Natural killer cell (primary cell): ENCODE measurements at regions not wholly inside any gene's neighbourhood (a gene's known extent, or its start where the extent isn't known, plus 50 kb on each side); places are given as distances from the start of the nearest gene placed in this dataset.

Experiments
- ATAC-seq, 3 donors: fragments of 150-1000 bp in 2 of 3; fragments of 200-7000 bp in 1 of 3; cut with Tn5 transposase; 1 replicate in 1 of 3; 2 replicates in 2 of 3; pipeline ENCODE4 v1.10.0; 2021; ENCODE audit warnings: mild to moderate bottlenecking in 2 of 3, moderate library complexity in 2 of 3
- DNase-seq, 2 donors: peaks; one replicate each; pipeline versions ENCODE4 v3.0.0 to v3.0.0-alpha.2; 2013 to 2021; ENCODE audit warnings: mixed read lengths in 1 of 2
- H3K27ac ChIP-seq: one replicate; pipeline ENCODE4 v1.5.1; 2013; ENCODE audit warnings: mild to moderate bottlenecking, low read length
- H3K27me3 ChIP-seq: one replicate; pipeline ENCODE4 v1.6.1; 2013; ENCODE audit warnings: low read length; ENCODE audit not compliant: control insufficient read depth, insufficient read depth
- H3K36me3 ChIP-seq: one replicate; pipeline ENCODE4 v1.6.1; 2013; ENCODE audit warnings: low read length; ENCODE audit not compliant: control insufficient read depth, insufficient read depth
- H3K4me1 ChIP-seq: one replicate; pipeline ENCODE4 v1.6.1; 2013; ENCODE audit warnings: low read length; ENCODE audit not compliant: control insufficient read depth, insufficient read depth
- H3K4me3 ChIP-seq: one replicate; pipeline ENCODE4 v1.5.1; 2013; ENCODE audit warnings: low read length
- H3K9me3 ChIP-seq: one replicate; pipeline ENCODE4 v1.6.1; 2013; ENCODE audit warnings: low read length; ENCODE audit not compliant: control insufficient read depth, insufficient read depth
- H3K27ac Mint-ChIP-seq, 2 donors: one replicate each; pipeline ENCODE4 v1.8.0; 2022; ENCODE audit warnings: mild to moderate bottlenecking in 2 of 2, mixed read lengths in 2 of 2, moderate library complexity in 1 of 2
- H3K27me3 Mint-ChIP-seq, 2 donors: one replicate each; pipeline ENCODE4 v1.8.0; 2022; ENCODE audit warnings: low read depth in 2 of 2, mixed read lengths in 2 of 2
- H3K36me3 Mint-ChIP-seq: one replicate; pipeline ENCODE4 v1.8.0; 2022; ENCODE audit warnings: mixed read lengths
- H3K4me1 Mint-ChIP-seq, 2 donors: one replicate each; pipeline ENCODE4 v1.8.0; 2022; ENCODE audit warnings: mixed read lengths in 2 of 2
- H3K4me3 Mint-ChIP-seq: one replicate; pipeline ENCODE4 v1.8.0; 2022; ENCODE audit warnings: mild to moderate bottlenecking, moderate library complexity, mixed read lengths
- H3K9me3 Mint-ChIP-seq, 2 donors: one replicate each; pipeline ENCODE4 v1.8.0; 2022; ENCODE audit warnings: mixed read lengths in 2 of 2
- WGBS: methylation state at CpG from one replicate; pipeline ENCODE4 v1.1.7; 2013; ENCODE audit warnings: missing lambda C conversion rate; ENCODE audit not compliant: insufficient coverage; 5-methylcytosine and 5-hydroxymethylcytosine counted together
- intact Hi-C: fragments of 100-400 bp; cut with micrococcal nuclease; formaldehyde crosslinking; loops from one replicate; pipeline ENCODE4 v1.14.2; 2022
- TF ChIP-seq, protein P1 (sequence below): fragments of 200-600 bp; IDR thresholded peaks from one replicate; pipeline ENCODE4 v1.8.0; 2022; ENCODE audit warnings: antibody characterized with exemption

DNA sequence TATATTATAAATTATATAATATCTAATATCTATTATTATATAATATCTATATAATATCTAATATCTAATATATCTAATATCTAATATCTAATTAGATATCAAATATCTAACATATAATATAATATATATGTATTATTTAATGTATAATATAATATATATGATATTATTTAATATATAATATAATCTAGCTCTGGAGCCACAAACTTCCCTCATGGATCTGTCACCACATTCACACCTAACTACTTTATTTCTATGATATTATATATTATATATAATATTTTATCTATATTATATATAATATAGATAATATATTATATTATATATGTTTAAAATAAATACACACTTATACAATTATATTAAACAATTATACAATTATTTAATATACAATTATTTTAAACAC is 667.5 kb downstream of the KCTD8 start:
- Mint-ChIP-seq H3K4me3 (no peak overlapping the region), H3K36me3 (no peaks in the 10 kb centered on the region), H3K27me3 (no peaks in the 10 kb centered on the region), H3K27ac (no peak overlapping the region), H3K4me1 (no peaks in the 10 kb centered on the region), H3K9me3 (peaks cover 10 to 15% of the 10 kb centered on the region in 2 donors)
- ATAC-seq (no peak), DNase-seq (no peak)
- no peaks in the 10 kb centered on the region for H3K4me1 ChIP-seq
- H3K27me3 ChIP-seq, result no peaks in the 10 kb centered on the region
- intact Hi-C loops, result no loop called here
- H3K9me3 ChIP-seq, result no peaks in the 10 kb centered on the region
- TF ChIP-seq, protein P1, sequence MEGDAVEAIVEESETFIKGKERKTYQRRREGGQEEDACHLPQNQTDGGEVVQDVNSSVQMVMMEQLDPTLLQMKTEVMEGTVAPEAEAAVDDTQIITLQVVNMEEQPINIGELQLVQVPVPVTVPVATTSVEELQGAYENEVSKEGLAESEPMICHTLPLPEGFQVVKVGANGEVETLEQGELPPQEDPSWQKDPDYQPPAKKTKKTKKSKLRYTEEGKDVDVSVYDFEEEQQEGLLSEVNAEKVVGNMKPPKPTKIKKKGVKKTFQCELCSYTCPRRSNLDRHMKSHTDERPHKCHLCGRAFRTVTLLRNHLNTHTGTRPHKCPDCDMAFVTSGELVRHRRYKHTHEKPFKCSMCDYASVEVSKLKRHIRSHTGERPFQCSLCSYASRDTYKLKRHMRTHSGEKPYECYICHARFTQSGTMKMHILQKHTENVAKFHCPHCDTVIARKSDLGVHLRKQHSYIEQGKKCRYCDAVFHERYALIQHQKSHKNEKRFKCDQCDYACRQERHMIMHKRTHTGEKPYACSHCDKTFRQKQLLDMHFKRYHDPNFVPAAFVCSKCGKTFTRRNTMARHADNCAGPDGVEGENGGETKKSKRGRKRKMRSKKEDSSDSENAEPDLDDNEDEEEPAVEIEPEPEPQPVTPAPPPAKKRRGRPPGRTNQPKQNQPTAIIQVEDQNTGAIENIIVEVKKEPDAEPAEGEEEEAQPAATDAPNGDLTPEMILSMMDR, result no peak
- no peak overlapping the region for H3K27ac ChIP-seq
- no peaks in the 10 kb centered on the region for H3K36me3 ChIP-seq
- H3K4me3 ChIP-seq, result no peak overlapping the region

DNA sequence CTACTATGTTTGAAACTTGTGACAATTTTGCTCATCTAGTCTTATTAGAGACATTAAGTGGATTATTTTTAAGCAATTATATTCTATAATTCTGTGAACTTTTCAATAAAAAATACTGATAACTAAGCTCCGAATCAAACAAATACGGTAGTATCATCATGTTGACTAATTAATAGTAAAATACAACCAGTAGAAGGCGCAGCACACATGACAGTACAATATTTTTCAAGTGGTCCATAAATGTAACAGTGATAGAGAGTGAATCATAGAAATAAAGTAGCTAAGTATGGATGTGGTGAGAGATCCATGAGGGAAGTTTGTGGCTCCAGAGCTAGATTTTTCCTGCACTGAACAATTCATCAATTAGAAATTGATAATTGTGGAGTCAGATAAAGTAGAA is 666.2 kb downstream of the KCTD8 start:
- DNase-seq (no peak), ATAC-seq (no peak)
- H3K4me3 ChIP-seq, result no peak overlapping the region
- H3K27ac ChIP-seq, result no peak overlapping the region
- no peaks in the 10 kb centered on the region for H3K4me1 ChIP-seq
- TF ChIP-seq, protein P1, result no peak
- Mint-ChIP-seq H3K4me3 (no peak overlapping the region), H3K27ac (no peak overlapping the region), H3K9me3 (peaks cover 10 to 15% of the 10 kb centered on the region in 2 donors), H3K27me3 (no peaks in the 10 kb centered on the region), H3K4me1 (no peaks in the 10 kb centered on the region), H3K36me3 (no peaks in the 10 kb centered on the region)
- WGBS, result no CpG with 5 or more reads among the region's 3 CpGs
- intact Hi-C loops, result no loop called here
- no peaks in the 10 kb centered on the region for H3K36me3 ChIP-seq
- no peaks in the 10 kb centered on the region for H3K27me3 ChIP-seq
- H3K9me3 ChIP-seq, result no peaks in the 10 kb centered on the region

DNA sequence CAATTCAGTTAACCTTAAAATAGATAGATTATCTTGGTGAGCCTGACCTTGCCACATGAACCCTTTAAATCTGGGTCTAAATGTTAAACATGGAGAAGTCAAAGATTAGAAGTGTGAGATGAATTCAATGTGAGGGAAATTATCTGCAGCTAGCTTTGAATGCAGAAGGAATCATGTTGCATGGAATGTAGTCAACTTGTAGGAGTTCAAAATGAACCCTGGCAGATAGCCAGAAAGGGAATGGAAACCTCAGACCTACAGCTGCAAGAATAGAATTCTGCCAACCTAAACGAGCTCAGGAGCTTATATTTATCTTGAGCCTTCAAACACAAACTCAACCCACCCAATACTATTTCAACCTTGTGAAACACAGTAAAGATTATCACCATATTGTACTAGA is 632.5 kb downstream of the KCTD8 start:
- WGBS, result 36% methylated on average over 1 of the region's 1 CpG
- TF ChIP-seq, protein P1, result no peak
- peaks cover 13 to 19% of the 10 kb centered on the region in 2 donors for H3K9me3 Mint-ChIP-seq
- Histone ChIP-seq H3K4me3 (no peak overlapping the region), H3K27ac (no peak overlapping the region), H3K27me3 (no peaks in the 10 kb centered on the region), H3K36me3 (no peaks in the 10 kb centered on the region), H3K9me3 (no peaks in the 10 kb centered on the region), H3K4me1 (no peaks in the 10 kb centered on the region)
- DNase-seq (no peak), ATAC-seq (no peak)
- H3K27ac Mint-ChIP-seq, result no peak overlapping the region
- H3K4me3 Mint-ChIP-seq, result no peak overlapping the region
- intact Hi-C loops, result no loop called here
- H3K4me1 Mint-ChIP-seq, result no peaks in the 10 kb centered on the region
- no peaks in the 10 kb centered on the region for H3K27me3 Mint-ChIP-seq
- H3K36me3 Mint-ChIP-seq, result peaks cover under 1% of the 10 kb centered on the region

DNA sequence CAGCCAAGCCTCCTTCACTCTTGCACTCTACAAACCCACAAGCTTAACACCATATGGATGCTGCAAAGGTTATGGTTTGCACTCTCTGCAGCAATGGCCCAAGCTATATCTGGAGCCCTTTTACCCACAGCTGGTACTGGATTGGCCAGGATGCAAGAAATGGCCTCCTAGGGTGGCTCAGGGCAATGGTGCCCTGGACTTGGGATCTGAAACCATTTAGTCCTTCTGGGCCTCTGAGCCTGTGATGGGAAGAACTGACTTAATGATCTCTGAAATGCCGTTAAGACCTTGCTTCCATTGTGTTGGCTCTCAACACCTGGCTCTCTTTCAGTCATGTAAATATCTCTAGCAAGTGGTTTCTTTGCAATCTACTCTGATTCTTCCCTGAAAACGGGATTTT is 626.0 kb downstream of the KCTD8 start:
- no peak overlapping the region for H3K27ac Mint-ChIP-seq
- H3K36me3 Mint-ChIP-seq, result peaks cover 7% of the 10 kb centered on the region
- Histone ChIP-seq H3K27ac (no peak overlapping the region), H3K4me3 (no peak overlapping the region), H3K36me3 (no peaks in the 10 kb centered on the region), H3K4me1 (no peaks in the 10 kb centered on the region), H3K9me3 (peaks cover 9% of the 10 kb centered on the region), H3K27me3 (no peaks in the 10 kb centered on the region)
- TF ChIP-seq, protein P1, result no peak
- peaks cover 19 to 24% of the 10 kb centered on the region in 2 donors for H3K9me3 Mint-ChIP-seq
- H3K27me3 Mint-ChIP-seq, result no peaks in the 10 kb centered on the region
- no peak overlapping the region for H3K4me3 Mint-ChIP-seq
- DNase-seq (no peak), ATAC-seq (no peak)
- H3K4me1 Mint-ChIP-seq, result no peaks in the 10 kb centered on the region
- intact Hi-C loops, result no loop called here
- WGBS, result 72% methylated on average over 2 of the region's 2 CpGs
